Mucosa of descending colon (tissue), 3 donors: ENCODE measurements at regions not wholly inside any gene's neighbourhood (a gene's known extent, or its start where the extent isn't known, plus 50 kb on each side); places are given as distances from the start of the nearest gene placed in this dataset.

ENCODE experiments used
- ATAC-seq: fragments of 200-7000 bp; cut with Tn5 transposase; one replicate; pipeline ENCODE4 v1.9.1; 2020; ENCODE audit warnings: mild to moderate bottlenecking, moderate library complexity
- DNase-seq, 3 donors: peaks; one replicate each; pipeline ENCODE4 v3.0.0-alpha.2; 2020
- H3K36me3 ChIP-seq: fragments of 200-600 bp; one replicate; pipeline ENCODE4 v1.8.0; 2021; ENCODE audit warnings: low read depth, mild to moderate bottlenecking
- H3K4me1 ChIP-seq: fragments of 200-600 bp; one replicate; pipeline ENCODE4 v1.8.0; 2021; ENCODE audit warnings: low read depth, mild to moderate bottlenecking
- H3K4me3 ChIP-seq: fragments of 200-600 bp; one replicate; pipeline ENCODE4 v1.8.0; 2021; ENCODE audit warnings: mild to moderate bottlenecking
- H3K9me3 ChIP-seq: fragments of 200-600 bp; one replicate; pipeline ENCODE4 v1.8.0; 2021; ENCODE audit warnings: mild to moderate bottlenecking
- intact Hi-C, 2 donors: fragments of 100-400 bp; cut with DNase I in 1 of 2; cut with micrococcal nuclease in 1 of 2; formaldehyde crosslinking; loops; one replicate each; pipeline versions ENCODE4 v1.11.0 to v1.11.1; 2022; cut with DNase I, micrococcal nuclease
- TF ChIP-seq, protein P1 (sequence below): fragments of 200-600 bp; IDR thresholded peaks from one replicate; pipeline ENCODE4 v1.8.0; 2022; ENCODE audit warnings: antibody characterized with exemption, mild to moderate bottlenecking
- donor health status: DM: no; HTN: no; CAD: no; lungs with moderate emphysema.
- donor health status: DM: no; HTN: no; CAD: no.
- donor health status: DM: no; HTN: yes; CAD: no.

- Histone ChIP-seq H3K4me1 (no peaks in the 10 kb centered on the region), H3K36me3 (no peaks in the 10 kb centered on the region), H3K4me3 (no peak overlapping the region), H3K9me3 (no peaks in the 10 kb centered on the region)
- DNase-seq (no peak), ATAC-seq (no peak)
- intact Hi-C loops = no loop called here
- TF ChIP-seq, protein P1, sequence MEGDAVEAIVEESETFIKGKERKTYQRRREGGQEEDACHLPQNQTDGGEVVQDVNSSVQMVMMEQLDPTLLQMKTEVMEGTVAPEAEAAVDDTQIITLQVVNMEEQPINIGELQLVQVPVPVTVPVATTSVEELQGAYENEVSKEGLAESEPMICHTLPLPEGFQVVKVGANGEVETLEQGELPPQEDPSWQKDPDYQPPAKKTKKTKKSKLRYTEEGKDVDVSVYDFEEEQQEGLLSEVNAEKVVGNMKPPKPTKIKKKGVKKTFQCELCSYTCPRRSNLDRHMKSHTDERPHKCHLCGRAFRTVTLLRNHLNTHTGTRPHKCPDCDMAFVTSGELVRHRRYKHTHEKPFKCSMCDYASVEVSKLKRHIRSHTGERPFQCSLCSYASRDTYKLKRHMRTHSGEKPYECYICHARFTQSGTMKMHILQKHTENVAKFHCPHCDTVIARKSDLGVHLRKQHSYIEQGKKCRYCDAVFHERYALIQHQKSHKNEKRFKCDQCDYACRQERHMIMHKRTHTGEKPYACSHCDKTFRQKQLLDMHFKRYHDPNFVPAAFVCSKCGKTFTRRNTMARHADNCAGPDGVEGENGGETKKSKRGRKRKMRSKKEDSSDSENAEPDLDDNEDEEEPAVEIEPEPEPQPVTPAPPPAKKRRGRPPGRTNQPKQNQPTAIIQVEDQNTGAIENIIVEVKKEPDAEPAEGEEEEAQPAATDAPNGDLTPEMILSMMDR = no peak
Measured at GRCh38 chr1:143699731-143700130, 272.1 kb downstream of the FAM72C start.

DNA sequence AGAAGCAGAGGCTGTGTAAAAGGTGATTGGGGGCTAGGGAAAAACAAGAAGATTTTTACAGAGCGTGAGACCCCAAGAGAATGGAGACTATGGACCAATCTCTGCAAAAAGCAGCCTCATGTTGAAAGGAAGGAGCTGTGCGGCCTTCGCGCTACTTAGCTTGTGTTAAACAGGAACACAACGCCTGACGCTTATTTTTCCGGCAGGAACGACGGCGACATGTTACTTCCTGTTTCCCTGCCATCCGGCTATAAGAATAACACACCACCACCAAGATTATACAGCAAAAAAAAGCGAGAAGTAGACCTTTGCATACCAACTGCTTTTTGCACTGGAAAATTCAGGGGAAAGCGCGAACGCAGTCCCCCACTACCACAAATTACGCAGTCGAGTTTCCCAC is 272.7 kb downstream of the FAM72C start:
- TF ChIP-seq, protein P1 = no peak
- DNase-seq (no peak), ATAC-seq (no peak)
- H3K9me3 ChIP-seq = no peaks in the 10 kb centered on the region
- H3K4me3 ChIP-seq = no peak overlapping the region
- intact Hi-C loops = no loop called here
- no peaks in the 10 kb centered on the region for H3K4me1 ChIP-seq
- H3K36me3 ChIP-seq = no peaks in the 10 kb centered on the region

- peak; percentile 97 for ATAC-seq
- peak; percentile 62 to 89 (median 70) for DNase-seq
Measured at GRCh38 chr1:143698016-143698415, 273.8 kb downstream of the FAM72C start.

GRCh38 chr1:143694085-143694484 is 277.7 kb downstream of the FAM72C start:
- H3K4me3 ChIP-seq = no peak overlapping the region
- intact Hi-C loops = no loop called here
- H3K4me1 ChIP-seq = no peaks in the 10 kb centered on the region
- TF ChIP-seq, protein P1 = no peak
- H3K36me3 ChIP-seq = no peaks in the 10 kb centered on the region
- ATAC-seq (no peak), DNase-seq (no peak)
- no peaks in the 10 kb centered on the region for H3K9me3 ChIP-seq

More at GRCh38 chr1:143698016-143698415, 273.8 kb downstream of the FAM72C start:
- no peaks in the 10 kb centered on the region for H3K4me1 ChIP-seq
- TF ChIP-seq, protein P1 = peak; percentile 49
- intact Hi-C loops = no loop called here
- no peaks in the 10 kb centered on the region for H3K36me3 ChIP-seq
- H3K4me3 ChIP-seq = no peak overlapping the region
- H3K9me3 ChIP-seq = no peaks in the 10 kb centered on the region

DNA sequence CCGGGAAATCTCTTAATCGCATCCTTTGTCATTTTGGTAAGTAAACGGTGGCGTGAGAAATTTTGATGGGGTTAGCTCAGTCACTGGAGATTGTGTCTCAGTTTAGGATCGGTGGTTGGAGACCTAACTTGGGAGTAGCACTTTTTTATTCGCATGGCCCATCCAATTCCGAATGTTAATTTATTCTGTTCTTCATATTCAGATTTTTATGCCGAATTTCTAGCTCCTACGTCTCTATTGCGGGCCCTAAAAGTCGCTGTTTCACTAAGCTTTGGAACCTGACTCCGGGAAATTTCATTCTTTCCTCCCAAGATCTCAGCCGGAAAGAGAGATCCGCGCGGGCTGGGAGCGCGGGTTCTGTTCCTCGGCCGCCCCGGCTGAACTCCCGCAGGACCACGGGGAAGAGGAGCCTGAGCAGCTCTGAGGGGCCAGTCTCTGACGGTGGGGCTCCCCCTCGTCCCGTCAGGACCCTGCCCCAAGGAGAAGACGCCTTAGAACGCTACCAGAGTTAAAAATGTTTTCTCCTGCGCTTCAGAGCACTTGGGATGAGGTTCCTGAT is 279.7 kb downstream of the FAM72C start:
- Histone ChIP-seq H3K36me3 (no peaks in the 10 kb centered on the region), H3K4me1 (no peaks in the 10 kb centered on the region), H3K9me3 (no peaks in the 10 kb centered on the region), H3K4me3 (no peak overlapping the region)
- intact Hi-C loops = no loop called here
- TF ChIP-seq, protein P1 = no peak
- DNase-seq (no peak), ATAC-seq (no peak)

- no peak overlapping the region for H3K4me3 ChIP-seq
- ATAC-seq (no peak), DNase-seq (no peak)
- H3K4me1 ChIP-seq = no peaks in the 10 kb centered on the region
- intact Hi-C loops = no loop called here
- no peaks in the 10 kb centered on the region for H3K9me3 ChIP-seq
- H3K36me3 ChIP-seq = no peaks in the 10 kb centered on the region
- TF ChIP-seq, protein P1 = no peak
Measured at GRCh38 chr1:143691400-143691891, 280.3 kb downstream of the FAM72C start.
